B cell (primary cell): ENCODE measurements at regions not wholly inside any gene's neighbourhood (a gene's known extent, or its start where the extent isn't known, plus 50 kb on each side); places are given as distances from the start of the nearest gene placed in this dataset.

Experiments used
- CTCF ChIP-seq: fragments of 200-600 bp; IDR thresholded peaks from one replicate; pipeline ENCODE4 v1.8.0; 2022; ENCODE audit warnings: antibody characterized with exemption, mild to moderate bottlenecking
- EZH2 ChIP-seq: IDR thresholded peaks from 2 replicates; pipeline ENCODE4 v1.6.1; 2012; ENCODE audit warnings: borderline replicate concordance, low read depth, mild to moderate bottlenecking, moderate library complexity, low read length; ENCODE audit not compliant: insufficient read depth, poor library complexity, severe bottlenecking

- no peak for TF ChIP-seq EZH2
- TF ChIP-seq CTCF: no peak
Measured at GRCh38 chr1:172832006-172832725, 173.3 kb downstream of the FASLG start.
